GM23338 (cell line): ENCODE measurements at regions not wholly inside any gene's neighbourhood (a gene's known extent, or its start where the extent isn't known, plus 50 kb on each side); places are given as distances from the start of the nearest gene placed in this dataset.

Experiments
- ATAC-seq: fragments of 200-7000 bp; cut with Tn5 transposase; 3 replicates; pipeline ENCODE4 v1.9.1; 2020
- DNase-seq: peaks from one replicate; pipeline ENCODE4 v3.0.0-alpha.2; 2015; ENCODE audit warnings: low spot score
- H2AFZ ChIP-seq: fragments of 200-600 bp; sonication (generic); 2 replicates; pipeline ENCODE4 v1.8.0; 2016; ENCODE audit warnings: antibody characterized with exemption, mild to moderate bottlenecking, moderate library complexity
- H3F3A ChIP-seq: fragments of 200-600 bp; sonication (generic); replicated peaks from 2 replicates; pipeline ENCODE4 v1.8.0; 2017; ENCODE audit warnings: antibody characterized with exemption, mixed run types, low read depth
- H3K27ac ChIP-seq: fragments of 200-600 bp; sonication (generic); 2 replicates; pipeline ENCODE4 v1.6.1; 2016; ENCODE audit warnings: low read depth
- H3K27me3 ChIP-seq: fragments of 200-600 bp; sonication (generic); 2 replicates; pipeline ENCODE4 v1.8.0; 2016; ENCODE audit warnings: mild to moderate bottlenecking, mixed run types, moderate library complexity; ENCODE audit not compliant: insufficient read depth
- H3K36me3 ChIP-seq: fragments of 200-600 bp; sonication (generic); 2 replicates; pipeline ENCODE4 v1.8.0; 2016; ENCODE audit warnings: mild to moderate bottlenecking; ENCODE audit not compliant: insufficient read depth
- H3K4me1 ChIP-seq: fragments of 200-600 bp; sonication (generic); 2 replicates; pipeline ENCODE4 v1.8.0; 2016; ENCODE audit warnings: mild to moderate bottlenecking, moderate library complexity; ENCODE audit not compliant: insufficient read depth
- H3K4me2 ChIP-seq: fragments of 200-600 bp; sonication (generic); 2 replicates; pipeline ENCODE4 v1.7.1; 2017; ENCODE audit warnings: mixed run types
- H3K4me3 ChIP-seq: fragments of 200-600 bp; sonication (generic); 2 replicates; pipeline ENCODE4 v1.6.1; 2016; ENCODE audit warnings: mixed run types
- H3K79me2 ChIP-seq: fragments of 200-600 bp; sonication (generic); replicated peaks from 2 replicates; pipeline ENCODE4 v1.8.0; 2017; ENCODE audit warnings: mild to moderate bottlenecking; ENCODE audit not compliant: insufficient read depth
- H3K9me2 ChIP-seq: fragments of 200-600 bp; sonication (generic); 2 replicates; pipeline ENCODE4 v1.8.0; 2017; ENCODE audit not compliant: insufficient read depth
- H4K20me1 ChIP-seq: fragments of 200-600 bp; sonication (generic); replicated peaks from 2 replicates; pipeline ENCODE4 v1.8.0; 2017; ENCODE audit warnings: mild to moderate bottlenecking; ENCODE audit not compliant: insufficient read depth
- H3K27ac Mint-ChIP-seq: 2 replicates; pipeline ENCODE4 v1.8.0; 2020; ENCODE audit warnings: inconsistent platforms, mild to moderate bottlenecking, moderate library complexity, mixed read lengths
- H3K27me3 Mint-ChIP-seq: 3 replicates; pipeline ENCODE4 v1.8.0; 2022; ENCODE audit warnings: low read depth, mild to moderate bottlenecking, moderate library complexity, mixed read lengths, inconsistent platforms; ENCODE audit not compliant: insufficient read depth, poor library complexity
- H3K36me3 Mint-ChIP-seq: 3 replicates; pipeline ENCODE4 v1.8.0; 2021; ENCODE audit warnings: low read depth, mild to moderate bottlenecking, inconsistent platforms, moderate library complexity, mixed read lengths
- H3K4me1 Mint-ChIP-seq: 3 replicates; pipeline ENCODE4 v1.8.0; 2020; ENCODE audit warnings: mild to moderate bottlenecking, inconsistent platforms, mixed read lengths
- H3K4me3 Mint-ChIP-seq: 3 replicates; pipeline ENCODE4 v1.8.0; 2021; ENCODE audit warnings: moderate library complexity, mild to moderate bottlenecking, inconsistent platforms, mixed read lengths
- H3K9me3 Mint-ChIP-seq: 3 replicates; pipeline ENCODE4 v1.8.0; 2020; ENCODE audit warnings: moderate library complexity, mild to moderate bottlenecking, inconsistent platforms, mixed read lengths
- EZH2 ChIP-seq: fragments of 200-600 bp; sonication (generic); IDR thresholded peaks from one replicate; pipeline ENCODE4 v1.8.0; 2017; ENCODE audit warnings: antibody characterized with exemption, mild to moderate bottlenecking, low read depth; ENCODE audit not compliant: unreplicated experiment
- NANOG ChIP-seq: IDR thresholded peaks from 2 replicates; pipeline ENCODE4 v1.6.1; 2016; ENCODE audit warnings: antibody characterized with exemption, borderline replicate concordance
- STAT1 ChIP-seq: IDR thresholded peaks from one replicate; pipeline ENCODE4 v1.6.1; 2016; ENCODE audit warnings: antibody characterized with exemption; ENCODE audit not compliant: unreplicated experiment
- ZNF331 ChIP-seq: fragments of 250-450 bp; sonication (Bioruptor Pico); IDR thresholded peaks from 2 replicates; pipeline ENCODE4 v1.5.0; 2020; ENCODE audit warnings: low read depth, mild to moderate bottlenecking, moderate library complexity
- ZNF462 ChIP-seq: fragments of 250-450 bp; sonication (Bioruptor Pico); IDR thresholded peaks from 2 replicates; pipeline ENCODE4 v1.5.0; 2020; ENCODE audit warnings: mild to moderate bottlenecking, moderate library complexity

- no peaks in the 10 kb centered on the region for H3F3A ChIP-seq
- no peak overlapping the region for H3K27ac ChIP-seq
- H3K4me1 Mint-ChIP-seq, result peaks cover 5% of the 10 kb centered on the region; the same call in 2 of the 3 replicates
- peaks cover 95% of the 10 kb centered on the region for H3K9me3 Mint-ChIP-seq
- peaks cover 23% of the 10 kb centered on the region for H3K36me3 Mint-ChIP-seq
- H3K4me2 ChIP-seq, result no peak overlapping the region
- no peak for DNase-seq
- H4K20me1 ChIP-seq, result no peaks in the 10 kb centered on the region
- H3K4me3 ChIP-seq, result no peak overlapping the region
- no peaks in the 10 kb centered on the region for H3K27me3 ChIP-seq
- H3K36me3 ChIP-seq, result no peaks in the 10 kb centered on the region; the same call in 1 of the 2 replicates
- H3K79me2 ChIP-seq, result no peaks in the 10 kb centered on the region
- H2AFZ ChIP-seq, result no peak overlapping the region
- no peaks in the 10 kb centered on the region for H3K4me1 ChIP-seq
- TF ChIP-seq STAT1 (no peak), ZNF462 (CRISPR knock-in tag) (no peak), ZNF331 (no peak), NANOG (no peak), EZH2 (no peak)
- ATAC-seq, result no peak
- H3K4me3 Mint-ChIP-seq, result no peak overlapping the region
- H3K27me3 Mint-ChIP-seq, result peaks cover 7% of the 10 kb centered on the region
- no peaks in the 10 kb centered on the region for H3K9me2 ChIP-seq
- H3K27ac Mint-ChIP-seq, result no peak overlapping the region
Measured at GRCh38 chr1:4449972-4450371, 204.4 kb upstream of the AJAP1 start.

GRCh38 chr1:4452701-4453100 lies 201.7 kb upstream of the AJAP1 start:
- peaks cover 96% of the 10 kb centered on the region for H3K9me3 Mint-ChIP-seq
- TF ChIP-seq EZH2, result no peak
- TF ChIP-seq ZNF462 (CRISPR knock-in tag), result no peak
- no peak for TF ChIP-seq ZNF331

More at GRCh38 chr1:4452701-4453100, 201.7 kb upstream of the AJAP1 start:
- Mint-ChIP-seq H3K27me3 (peaks cover 5% of the 10 kb centered on the region), H3K27ac (no peak overlapping the region), H3K4me3 (no peak overlapping the region), H3K4me1 (peaks cover 3% of the 10 kb centered on the region; the same call in 1 of the 3 replicates), H3K36me3 (peaks cover 35% of the 10 kb centered on the region)
- no peaks in the 10 kb centered on the region for H3K79me2 ChIP-seq
- H3K4me3 ChIP-seq, result no peak overlapping the region
- H3K36me3 ChIP-seq, result no peaks in the 10 kb centered on the region; the same call in 1 of the 2 replicates
- no peak for ATAC-seq
- H3K4me1 ChIP-seq, result no peaks in the 10 kb centered on the region
- H3F3A ChIP-seq, result no peaks in the 10 kb centered on the region
- no peak overlapping the region for H3K4me2 ChIP-seq
- no peaks in the 10 kb centered on the region for H3K9me2 ChIP-seq
- no peak for DNase-seq
- H3K27ac ChIP-seq, result no peak overlapping the region
- H3K27me3 ChIP-seq, result no peaks in the 10 kb centered on the region
- no peaks in the 10 kb centered on the region for H4K20me1 ChIP-seq
- H2AFZ ChIP-seq, result no peak overlapping the region
